Heart left ventricle (tissue), 16 donors: ENCODE measurements at regions not wholly inside any gene's neighbourhood (a gene's known extent, or its start where the extent isn't known, plus 50 kb on each side); places are given as distances from the start of the nearest gene placed in this dataset.

Experiments
- ATAC-seq, 4 donors: fragments of 200-7000 bp; cut with Tn5 transposase; one replicate each; pipeline ENCODE4 v1.9.1; 2020 to 2022; ENCODE audit warnings: moderate library complexity in 4 of 4, mild to moderate bottlenecking in 3 of 4, moderate number of reproducible peaks in 1 of 4
- DNase-seq, 5 donors: peaks; one replicate each; pipeline ENCODE4 v3.0.0-alpha.2; 2020
- H3K27ac ChIP-seq, 12 donors: fragments of 200-600 bp; sonication (generic) in 4 of 12; one replicate each; pipeline versions ENCODE4 v1.5.0 to v1.8.0; 2016 to 2022; ENCODE audit warnings: mild to moderate bottlenecking in 2 of 12
- H3K27me3 ChIP-seq, 9 donors: fragments of 200-600 bp; sonication (generic) in 2 of 9; one replicate each; pipeline versions ENCODE4 v1.5.1 to v1.8.0; 2016 to 2022; ENCODE audit warnings: mild to moderate bottlenecking in 3 of 9
- H3K36me3 ChIP-seq, 9 donors: fragments of 200-600 bp; sonication (generic) in 2 of 9; one replicate each; pipeline versions ENCODE4 v1.5.0 to v1.8.0; 2018 to 2022; ENCODE audit warnings: mild to moderate bottlenecking in 2 of 9
- H3K4me1 ChIP-seq, 12 donors: fragments of 200-600 bp; sonication (generic) in 4 of 12; one replicate each; pipeline versions ENCODE4 v1.5.0 to v1.8.0; 2016 to 2022; ENCODE audit warnings: mild to moderate bottlenecking in 3 of 12
- H3K4me3 ChIP-seq, 12 donors: fragments of 200-600 bp; sonication (generic) in 4 of 12; one replicate each; pipeline versions ENCODE4 v1.5.0 to v1.8.0; 2017 to 2022; ENCODE audit warnings: mild to moderate bottlenecking in 9 of 12, moderate library complexity in 4 of 12
- H3K9me3 ChIP-seq, 12 donors: fragments of 200-600 bp; sonication (generic) in 4 of 12; one replicate each; pipeline versions ENCODE4 v1.5.0 to v1.8.0; 2016 to 2022; ENCODE audit warnings: mild to moderate bottlenecking in 1 of 12
- POLR2A ChIP-seq, 2 donors: fragments of 450-650 bp; IDR thresholded peaks; one replicate each; pipeline ENCODE4 v1.6.1; 2017; ENCODE audit warnings: antibody characterized with exemption in 2 of 2, mild to moderate bottlenecking in 2 of 2, moderate library complexity in 2 of 2
- WGBS, 4 donors: extraction: QIAGEN DNeasy Blood & Tissue Kit in 2 of 4; methylation state at CpG; one replicate each; pipeline versions ENCODE4 v1.1.5 to v1.1.7; 2013 to 2018; 5-methylcytosine and 5-hydroxymethylcytosine counted together
- intact Hi-C, 10 donors: fragments of 100-400 bp; cut with DNase I; formaldehyde crosslinking; loops; one replicate each; pipeline versions ENCODE4 v1.11.1 to v1.14.2; 2022
- TF ChIP-seq, protein P1 (sequence below), 12 donors: fragments of 200-600 bp; sonication (generic) in 4 of 12; IDR thresholded peaks; one replicate each; pipeline versions ENCODE4 v1.5.0 to v1.8.0; 2018 to 2022; ENCODE audit warnings: antibody characterized with exemption in 12 of 12, mild to moderate bottlenecking in 5 of 12
- donor health status: ischemic (EF 13 %, LVEDD 7.1; RV severe dilation, severe dysfunction).
- donor health status: healthy with polysubstance abuse.
- donor health status: DM: no; HTN: yes; CAD: no.
- donor health status: DM: no; HTN: no; CAD: no.
- donor health status: ischemic (EF 25% LVEDD 6.9; RV normal size, moderate dysfunction).
- donor health status: ischemic (EF 25% LVEDD 5.7; RV mildly dilated, moderate dysfunction).
- donor health status: healthy.
- donor health status: DM: yes; HTN: yes; CAD: no.
- donor health status: ischemic (EF 35%, LVEDD 5.7; RV mildly dilated, moderate dysfunction).
- donor health status: nonischemic (EF 11% LVEDD 7.7; RV severe dilation, severe dysfunction).
- donor health status: DM: yes; HTN: yes; CAD: no.
- donor health status: PGD.
- donor health status: ischemic (EF 29% LVEDD 5.4; RV normal size, mild dysfunction).
- donor health status: nonischemic (EF 23%, LVEDD 6.1; RV moderate dilation, normal function).

DNA sequence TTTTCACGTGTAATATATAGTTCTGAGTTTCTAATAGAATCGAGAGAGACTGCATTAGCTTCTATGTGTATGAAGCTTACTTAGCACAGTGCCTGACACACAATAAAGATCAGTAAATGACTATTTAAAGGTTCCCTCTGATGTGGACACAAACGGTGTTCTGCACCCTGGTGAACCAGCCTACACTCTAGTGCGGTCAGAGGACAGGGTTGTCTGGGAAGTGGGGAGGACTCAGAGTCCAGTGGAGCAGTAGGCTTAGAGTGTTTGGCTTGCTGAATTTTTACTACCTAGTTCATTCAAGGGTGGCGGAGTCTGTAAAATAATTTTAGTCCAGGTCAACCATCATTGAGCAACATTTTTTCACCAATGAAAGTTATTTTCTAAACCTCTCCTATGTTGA lies 77.8 kb downstream of the DIPK2A start:
- DNase-seq, result no peak
- Histone ChIP-seq H3K4me3 (no peak overlapping the region), H3K4me1 (no peaks in the 10 kb centered on the region), H3K9me3 (no peaks in the 10 kb centered on the region), H3K36me3 (no peaks in the 10 kb centered on the region), H3K27ac (no peak overlapping the region), H3K27me3 (no peaks in the 10 kb centered on the region)
- intact Hi-C loops, result no loop called here
- TF ChIP-seq, protein P1, sequence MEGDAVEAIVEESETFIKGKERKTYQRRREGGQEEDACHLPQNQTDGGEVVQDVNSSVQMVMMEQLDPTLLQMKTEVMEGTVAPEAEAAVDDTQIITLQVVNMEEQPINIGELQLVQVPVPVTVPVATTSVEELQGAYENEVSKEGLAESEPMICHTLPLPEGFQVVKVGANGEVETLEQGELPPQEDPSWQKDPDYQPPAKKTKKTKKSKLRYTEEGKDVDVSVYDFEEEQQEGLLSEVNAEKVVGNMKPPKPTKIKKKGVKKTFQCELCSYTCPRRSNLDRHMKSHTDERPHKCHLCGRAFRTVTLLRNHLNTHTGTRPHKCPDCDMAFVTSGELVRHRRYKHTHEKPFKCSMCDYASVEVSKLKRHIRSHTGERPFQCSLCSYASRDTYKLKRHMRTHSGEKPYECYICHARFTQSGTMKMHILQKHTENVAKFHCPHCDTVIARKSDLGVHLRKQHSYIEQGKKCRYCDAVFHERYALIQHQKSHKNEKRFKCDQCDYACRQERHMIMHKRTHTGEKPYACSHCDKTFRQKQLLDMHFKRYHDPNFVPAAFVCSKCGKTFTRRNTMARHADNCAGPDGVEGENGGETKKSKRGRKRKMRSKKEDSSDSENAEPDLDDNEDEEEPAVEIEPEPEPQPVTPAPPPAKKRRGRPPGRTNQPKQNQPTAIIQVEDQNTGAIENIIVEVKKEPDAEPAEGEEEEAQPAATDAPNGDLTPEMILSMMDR (IDR thresholded peaks at IDR 0.05), result no peak
- no peak for TF ChIP-seq POLR2A (IDR thresholded peaks at IDR 0.05)
- 89 to 92% (median 90%) methylated on average over 5 of the region's 5 CpGs for WGBS, 4 donors
- no peak for ATAC-seq

DNA sequence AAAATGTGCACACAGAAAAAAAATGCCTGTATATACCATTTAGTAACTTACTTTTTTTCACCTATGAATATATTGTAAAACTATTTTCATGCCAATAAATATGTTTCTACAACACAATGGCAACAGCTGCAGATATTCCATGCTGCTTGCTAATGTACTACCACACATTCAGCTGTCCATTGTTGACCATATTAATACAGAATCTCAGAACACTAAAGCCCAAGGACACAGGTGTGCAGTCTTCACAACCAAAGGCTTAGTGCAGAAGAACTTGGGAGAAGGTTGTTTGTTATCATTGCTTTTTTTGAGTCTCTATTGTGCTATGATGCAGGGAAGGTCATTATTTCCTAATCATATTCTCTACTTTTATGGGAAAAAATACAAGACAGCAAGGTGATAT lies 79.6 kb downstream of the DIPK2A start:
- H3K4me1 ChIP-seq, result no peaks in the 10 kb centered on the region
- no peak for ATAC-seq
- H3K36me3 ChIP-seq, result no peaks in the 10 kb centered on the region
- TF ChIP-seq POLR2A (IDR thresholded peaks at IDR 0.05), result no peak
- TF ChIP-seq, protein P1 (IDR thresholded peaks at IDR 0.05), result no peak
- no peaks in the 10 kb centered on the region for H3K27me3 ChIP-seq
- no peak overlapping the region for H3K4me3 ChIP-seq
- no peak for DNase-seq
- H3K27ac ChIP-seq, result no peak overlapping the region
- intact Hi-C loops, result no loop called here
- H3K9me3 ChIP-seq, result no peaks in the 10 kb centered on the region

DNA sequence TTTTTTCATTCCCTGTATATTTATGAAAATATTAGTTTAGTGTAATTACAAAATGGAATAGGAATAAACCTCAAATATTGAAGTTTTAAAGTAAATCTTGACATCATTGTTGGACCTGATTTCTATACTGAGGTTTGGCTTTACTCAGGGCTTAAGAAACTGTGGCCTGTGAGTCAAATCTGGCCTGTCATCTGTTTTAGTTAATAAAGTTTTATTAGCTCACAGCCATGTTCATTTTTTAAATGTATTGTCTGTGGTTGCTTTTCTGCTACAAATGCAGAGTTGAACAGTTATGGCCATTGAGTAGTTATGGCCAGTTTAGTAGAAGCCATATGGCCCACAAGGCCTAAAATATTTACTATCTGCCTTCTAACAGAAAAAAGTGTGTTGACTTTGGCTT lies 80.7 kb downstream of the DIPK2A start:
- no peaks in the 10 kb centered on the region for H3K4me1 ChIP-seq
- no peak for DNase-seq

DNA sequence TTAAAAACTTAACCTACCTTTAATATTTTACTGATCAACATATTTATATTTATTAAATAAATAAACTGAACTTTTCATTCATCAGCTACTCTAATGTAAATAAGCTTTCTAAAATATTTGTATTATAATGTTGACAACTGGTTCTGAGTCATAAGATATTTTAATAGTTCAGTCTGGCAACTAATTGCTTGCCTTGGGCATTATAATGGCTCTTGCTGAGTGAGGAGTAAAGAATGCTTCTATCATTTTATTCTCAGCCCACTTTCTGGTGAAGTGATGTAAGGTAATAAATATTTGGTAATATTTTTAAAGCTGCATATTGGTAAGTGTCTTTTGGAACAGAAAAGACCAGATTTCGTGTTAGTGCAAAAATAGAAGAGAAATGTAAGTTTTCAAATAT lies 81.5 kb downstream of the DIPK2A start:
- H3K4me3 ChIP-seq, result no peak overlapping the region
- no peak for TF ChIP-seq POLR2A (IDR thresholded peaks at IDR 0.05)
- TF ChIP-seq, protein P1 (IDR thresholded peaks at IDR 0.05), result no peak
- no peaks in the 10 kb centered on the region for H3K4me1 ChIP-seq
- no peak overlapping the region for H3K27ac ChIP-seq
- DNase-seq (no peak), ATAC-seq (no peak)
- no peaks in the 10 kb centered on the region for H3K36me3 ChIP-seq
- intact Hi-C loops, result no loop called here
- 67 to 82% (median 73%) methylated on average over 1 of the region's 1 CpG for WGBS, 4 donors
- no peaks in the 10 kb centered on the region for H3K9me3 ChIP-seq
- H3K27me3 ChIP-seq, result no peaks in the 10 kb centered on the region

More for the DNA sequence above, 80.7 kb downstream of the DIPK2A start:
- Histone ChIP-seq H3K36me3 (no peaks in the 10 kb centered on the region), H3K9me3 (no peaks in the 10 kb centered on the region), H3K27me3 (no peaks in the 10 kb centered on the region), H3K27ac (no peak overlapping the region), H3K4me3 (no peak overlapping the region)
- TF ChIP-seq, protein P1 (IDR thresholded peaks at IDR 0.05), result no peak
- TF ChIP-seq POLR2A (IDR thresholded peaks at IDR 0.05), result no peak
- ATAC-seq, result no peak
- intact Hi-C loops, result no loop called here
